GM23338 (cell line): ENCODE measurements at regions not wholly inside any gene's neighbourhood (a gene's known extent, or its start where the extent isn't known, plus 50 kb on each side); places are given as distances from the start of the nearest gene placed in this dataset.

ENCODE experiments used
- CTCF ChIP-seq, 2 experiments: fragments of 200-600 bp in 1 of 2; sonication (generic) in 1 of 2; conservative IDR thresholded peaks; 2 replicates each; pipeline versions ENCODE4 v1.5.1 to v1.6.1; 2016 to 2017; ENCODE audit warnings: antibody characterized with exemption in 2 of 2, low read depth in 2 of 2, mild to moderate bottlenecking in 2 of 2, moderate library complexity in 1 of 2
- EZH2 ChIP-seq: fragments of 200-600 bp; sonication (generic); IDR thresholded peaks from one replicate; pipeline ENCODE4 v1.8.0; 2017; ENCODE audit warnings: antibody characterized with exemption, mild to moderate bottlenecking, low read depth; ENCODE audit not compliant: unreplicated experiment
- EZH2phosphoT487 ChIP-seq: fragments of 200-600 bp; sonication (generic); IDR thresholded peaks from one replicate; pipeline ENCODE4 v1.8.1; 2018; ENCODE audit warnings: antibody characterized with exemption; ENCODE audit not compliant: unreplicated experiment
- POLR2AphosphoS5 ChIP-seq: IDR thresholded peaks from 2 replicates; pipeline ENCODE4 v1.6.1; 2016; ENCODE audit warnings: antibody characterized with exemption, low read depth
- REST ChIP-seq: IDR thresholded peaks from one replicate; pipeline ENCODE4 v1.6.1; 2018; ENCODE audit warnings: antibody characterized with exemption; ENCODE audit not compliant: unreplicated experiment
- ZNF331 ChIP-seq: fragments of 250-450 bp; sonication (Bioruptor Pico); IDR thresholded peaks from 2 replicates; pipeline ENCODE4 v1.5.0; 2020; ENCODE audit warnings: low read depth, mild to moderate bottlenecking, moderate library complexity
- ZNF462 ChIP-seq: fragments of 250-450 bp; sonication (Bioruptor Pico); IDR thresholded peaks from 2 replicates; pipeline ENCODE4 v1.5.0; 2020; ENCODE audit warnings: mild to moderate bottlenecking, moderate library complexity

- TF ChIP-seq CTCF (conservative IDR thresholded peaks at IDR 0.05; ENCODE audit: low read depth in 2 of 2) (no peak), ZNF331 (CRISPR knock-in tag) (no peak), POLR2AphosphoS5 (no peak), EZH2 (no peak), REST (no peak), ZNF462 (CRISPR knock-in tag) (no peak), EZH2phosphoT487 (no peak)
These were observed 160.4 kb downstream of the GATB start for GRCh38 chr4:151600432-151600831.
